ENCODE measurements at regions not wholly inside any gene's neighbourhood (a gene's known extent, or its start where the extent isn't known, plus 50 kb on each side); places are given as distances from the start of the nearest gene placed in this dataset.

GRCh38 chr2:129781749-129782632 lies 197.5 kb upstream of the RAB6C start (continued):
- TF ChIP-seq ZNF551 (CRISPR knock-in tag; IDR thresholded peaks at IDR 0.05): no peak
- no peak for TF ChIP-seq SRSF1 (IDR thresholded peaks at IDR 0.05; ENCODE audit: low read depth, low read length)
- TF ChIP-seq TCF7L2 (IDR thresholded peaks at IDR 0.05; ENCODE audit: low read depth, low read length): no peak
- no peak for TF ChIP-seq NELFE (IDR thresholded peaks at IDR 0.05; ENCODE audit: insufficient read depth, insufficient read length)
- no peak for TF ChIP-seq ATF4 (CRISPR knock-in tag; IDR thresholded peaks at IDR 0.05)
- TF ChIP-seq ZBTB1 (CRISPR knock-in tag; IDR thresholded peaks at IDR 0.05; ENCODE audit: borderline replicate concordance, low read depth): no peak

- no peak for TF ChIP-seq BRF2 (IDR thresholded peaks at IDR 0.05; ENCODE audit: borderline replicate concordance, insufficient read depth, insufficient read length)
- TF ChIP-seq ZKSCAN8 (CRISPR knock-in tag; IDR thresholded peaks at IDR 0.05): no peak
- no peak for TF ChIP-seq POLR3A (IDR thresholded peaks at IDR 0.05; ENCODE audit: borderline replicate concordance, extremely low read depth, insufficient read depth, insufficient read length)
- no peak for TF ChIP-seq TFE3 (CRISPR knock-in tag; IDR thresholded peaks at IDR 0.05)
- no peak for TF ChIP-seq ELF2 (CRISPR knock-in tag; IDR thresholded peaks at IDR 0.05)
- H3K4me3 ChIP-seq: no peak overlapping the region
- no peaks in the 10 kb centered on the region for H3K9me1 ChIP-seq (ENCODE audit: control insufficient read depth, insufficient read depth, low read length)
- in situ Hi-C loops (cut with MboI): no loop called here
- no peaks in the 10 kb centered on the region for H4K20me1 ChIP-seq (replicated peaks; ENCODE audit: control insufficient read depth, insufficient read depth, low read length)
- FAIRE-seq (no peak), ATAC-seq (no peak), DNase-seq (ENCODE audit: extremely low read depth in 1 of 4, low spot score in 3 of 4) (no peak)
- ChIA-PET POLR2A (interaction anchor here (0.6 kb wide), 1 partner anchor 49 kb away, joined by 7 read pairs; no protein-coding TSS in a partner anchor), CTCF (ENCODE audit: low intra/inter-chr PET ratio) (no interaction called here)
- intact Hi-C loops (cut with micrococcal nuclease): no loop called here
- no peak overlapping the region for H3K9ac ChIP-seq (ENCODE audit: insufficient read depth in 1 of 2, low read depth in 2 of 2, low read length in 2 of 2)
- BruUV-seq (replicated peaks): no TSS peak
- no peaks in the 10 kb centered on the region for H3K79me2 ChIP-seq (ENCODE audit: control insufficient read depth, insufficient read depth, low read length)
- H3K36me3 ChIP-seq (ENCODE audit: control insufficient read depth, insufficient read depth, low read length): no peaks in the 10 kb centered on the region
- H3K27me3 ChIP-seq (ENCODE audit: control insufficient read depth in 2 of 2, insufficient read depth in 2 of 2, low read length in 2 of 2): peaks cover 0 to 43% of the 10 kb centered on the region in 2 experiments; a peak in 3 of 5 replicates
- no peak overlapping the region for H3K4me2 ChIP-seq (ENCODE audit: insufficient read depth, low read length)
- H3K27ac ChIP-seq (ENCODE audit: extremely low read depth, low read depth, low read length): no peak overlapping the region
- no peaks in the 10 kb centered on the region for H3K9me3 ChIP-seq (replicated peaks; ENCODE audit: control insufficient read depth, insufficient read depth, low read depth, low read length)
- WGBS (ENCODE audit: insufficient coverage, low coverage, missing lambda C conversion rate): 0% methylated on average over 5 of the region's 5 CpGs
- no peak overlapping the region for H2AFZ ChIP-seq (ENCODE audit: low read depth, low read length)
- H3K4me1 ChIP-seq (replicated peaks in 1 of 2; ENCODE audit: control insufficient read depth in 2 of 2, insufficient read depth in 2 of 2, low read length in 2 of 2): no peaks in the 10 kb centered on the region
Observed at GRCh38 chr2:129782633-129782990, 196.9 kb upstream of the RAB6C start.
